ENCODE measurements at regions not wholly inside any gene's neighbourhood (a gene's known extent, or its start where the extent isn't known, plus 50 kb on each side); places are given as distances from the start of the nearest gene placed in this dataset.

GRCh38 chr11:112637876-112638275 lies 323.3 kb upstream of the NCAM1 start:
- Histone ChIP-seq H3K9me3 (peaks cover 16% of the 10 kb centered on the region), H3K9ac (no peak overlapping the region), H3K4me2 (no peak overlapping the region), H3K27me3 (no peaks in the 10 kb centered on the region), H3K36me3 (no peaks in the 10 kb centered on the region), H3K4me3 (no peak overlapping the region), H3K27ac (no peak overlapping the region), H4K20me1 (no peaks in the 10 kb centered on the region), H3K4me1 (no peaks in the 10 kb centered on the region)
- no peak for TF ChIP-seq Cebpa-rat (IDR thresholded peaks at IDR 0.05)

GRCh38 chr11:112639469-112639868 lies 321.8 kb upstream of the NCAM1 start:
- Histone ChIP-seq H3K4me2 (no peak overlapping the region), H3K4me1 (no peaks in the 10 kb centered on the region), H4K20me1 (no peaks in the 10 kb centered on the region), H3K27me3 (no peaks in the 10 kb centered on the region), H3K9ac (no peak overlapping the region), H3K36me3 (no peaks in the 10 kb centered on the region), H3K4me3 (no peak overlapping the region), H3K9me3 (peaks cover 16% of the 10 kb centered on the region), H3K27ac (no peak overlapping the region)
- no peak for TF ChIP-seq Cebpa-rat (IDR thresholded peaks at IDR 0.05)

- Histone ChIP-seq H3K27ac (no peak overlapping the region), H3K4me2 (no peak overlapping the region)
- no peak for TF ChIP-seq Cebpa-rat (IDR thresholded peaks at IDR 0.05)
These were observed 317.8 kb upstream of the NCAM1 start for GRCh38 chr11:112643416-112643815.

GRCh38 chr11:112644410-112645131 lies 316.6 kb upstream of the NCAM1 start:
- Histone ChIP-seq H3K4me2 (no peak overlapping the region), H3K27ac (no peak overlapping the region), H4K20me1 (no peaks in the 10 kb centered on the region), H3K9ac (no peak overlapping the region), H3K4me1 (no peaks in the 10 kb centered on the region), H3K27me3 (no peaks in the 10 kb centered on the region), H3K9me3 (peaks cover 14% of the 10 kb centered on the region), H3K4me3 (no peak overlapping the region), H3K36me3 (no peaks in the 10 kb centered on the region)
- no peak for TF ChIP-seq Cebpa-rat (IDR thresholded peaks at IDR 0.05)

More at GRCh38 chr11:112643416-112643815, 317.8 kb upstream of the NCAM1 start:
- H3K9me3 ChIP-seq: peaks cover 17% of the 10 kb centered on the region
- no peaks in the 10 kb centered on the region for H3K36me3 ChIP-seq
- H3K4me3 ChIP-seq: no peak overlapping the region
- no peaks in the 10 kb centered on the region for H3K27me3 ChIP-seq
- H3K4me1 ChIP-seq: no peaks in the 10 kb centered on the region
- H3K9ac ChIP-seq: no peak overlapping the region
- H4K20me1 ChIP-seq: no peaks in the 10 kb centered on the region

- H3K9me3 ChIP-seq: peaks cover 8% of the 10 kb centered on the region; the same call in 1 of the 2 replicates
- no peaks in the 10 kb centered on the region for H3K36me3 ChIP-seq
- H4K20me1 ChIP-seq: no peaks in the 10 kb centered on the region
- no peak overlapping the region for H3K9ac ChIP-seq
- no peak overlapping the region for H3K4me3 ChIP-seq
- no peaks in the 10 kb centered on the region for H3K27me3 ChIP-seq
- H3K27ac ChIP-seq: no peak overlapping the region
- H3K4me2 ChIP-seq: no peak overlapping the region
- TF ChIP-seq Cebpa-rat (IDR thresholded peaks at IDR 0.05): no peak
- no peaks in the 10 kb centered on the region for H3K4me1 ChIP-seq
These were observed 311.4 kb upstream of the NCAM1 start for GRCh38 chr11:112649856-112650255.

GRCh38 chr11:112650527-112650926 lies 310.7 kb upstream of the NCAM1 start:
- no peak overlapping the region for H3K4me3 ChIP-seq
- no peak overlapping the region for H3K9ac ChIP-seq
- no peak overlapping the region for H3K4me2 ChIP-seq
- no peak for TF ChIP-seq Cebpa-rat (IDR thresholded peaks at IDR 0.05)
- H3K9me3 ChIP-seq: 0 out of 2 replicates have a peak, but pooled peaks cover 2% of the 10 kb centered on the region
- H3K27me3 ChIP-seq: no peaks in the 10 kb centered on the region
- no peaks in the 10 kb centered on the region for H3K36me3 ChIP-seq
- H4K20me1 ChIP-seq: no peaks in the 10 kb centered on the region
- no peaks in the 10 kb centered on the region for H3K4me1 ChIP-seq
- no peak overlapping the region for H3K27ac ChIP-seq

- no peak overlapping the region for H3K27ac ChIP-seq
- no peaks in the 10 kb centered on the region for H3K36me3 ChIP-seq
- H3K4me2 ChIP-seq: no peak overlapping the region
- H4K20me1 ChIP-seq: no peaks in the 10 kb centered on the region
- no peaks in the 10 kb centered on the region for H3K27me3 ChIP-seq
- TF ChIP-seq Cebpa-rat (IDR thresholded peaks at IDR 0.05): no peak
- no peak overlapping the region for H3K4me3 ChIP-seq
- H3K4me1 ChIP-seq: no peaks in the 10 kb centered on the region
- H3K9me3 ChIP-seq: no peaks in the 10 kb centered on the region
- no peak overlapping the region for H3K9ac ChIP-seq
These were observed 309.8 kb upstream of the NCAM1 start for GRCh38 chr11:112651386-112651785.

- H3K36me3 ChIP-seq: no peaks in the 10 kb centered on the region
- H3K4me3 ChIP-seq: no peak overlapping the region
- no peak overlapping the region for H3K9ac ChIP-seq
- H3K9me3 ChIP-seq: no peaks in the 10 kb centered on the region
- no peaks in the 10 kb centered on the region for H4K20me1 ChIP-seq
- H3K4me2 ChIP-seq: no peak overlapping the region
- no peak for TF ChIP-seq Cebpa-rat (IDR thresholded peaks at IDR 0.05)
- no peaks in the 10 kb centered on the region for H3K27me3 ChIP-seq
- no peaks in the 10 kb centered on the region for H3K4me1 ChIP-seq
- no peak overlapping the region for H3K27ac ChIP-seq
These were observed 308.3 kb upstream of the NCAM1 start for GRCh38 chr11:112652786-112653390.

- no peak overlapping the region for H3K4me2 ChIP-seq
- no peaks in the 10 kb centered on the region for H3K36me3 ChIP-seq
- H4K20me1 ChIP-seq: no peaks in the 10 kb centered on the region
- no peak overlapping the region for H3K27ac ChIP-seq
- H3K4me3 ChIP-seq: no peak overlapping the region
- H3K9me3 ChIP-seq: no peaks in the 10 kb centered on the region
- H3K27me3 ChIP-seq: no peaks in the 10 kb centered on the region
- no peaks in the 10 kb centered on the region for H3K4me1 ChIP-seq
- no peak overlapping the region for H3K9ac ChIP-seq
- TF ChIP-seq Cebpa-rat (IDR thresholded peaks at IDR 0.05): no peak
These were observed 305.8 kb upstream of the NCAM1 start for GRCh38 chr11:112655371-112655770.

- no peak for TF ChIP-seq Cebpa-rat (IDR thresholded peaks at IDR 0.05)
- Histone ChIP-seq H3K9me3 (no peaks in the 10 kb centered on the region), H3K4me3 (no peak overlapping the region), H3K27me3 (no peaks in the 10 kb centered on the region), H3K4me1 (no peaks in the 10 kb centered on the region), H3K4me2 (no peak overlapping the region), H3K36me3 (no peaks in the 10 kb centered on the region), H3K9ac (no peak overlapping the region), H4K20me1 (no peaks in the 10 kb centered on the region), H3K27ac (no peak overlapping the region)
These were observed 304.3 kb upstream of the NCAM1 start for GRCh38 chr11:112656772-112657428.

Data from BLaER1 (cell line).